Activated CD4-positive, alpha-beta memory T cell treated with anti-CD3 and anti-CD28 coated beads, Interleukin-2, amount 10 ng/mL, durations not matched to agents 7 days and 5 days (primary cell): ENCODE measurements at regions not wholly inside any gene's neighbourhood (a gene's known extent, or its start where the extent isn't known, plus 50 kb on each side); places are given as distances from the start of the nearest gene placed in this dataset.

Experiments
- CTCF ChIA-PET: fragments of 350-600 bp; sonication (Branson Sonifier 250); formaldehyde crosslinking; loops from one replicate; lab custom pipeline; 2021; ENCODE audit warnings: antibody characterized with exemption, inconsistent platforms; lab: Charles Lee
- POLR2A ChIA-PET: fragments of 350-600 bp; sonication (Branson Sonifier 250); formaldehyde crosslinking; loops from one replicate; lab custom pipeline; 2021; ENCODE audit warnings: antibody characterized with exemption; lab: Charles Lee
- DNase-seq: peaks from one replicate; pipeline ENCODE4 v3.0.0-alpha.2; 2020
- H3K27ac Mint-ChIP-seq: one replicate; pipeline ENCODE4 v1.8.0; 2021; ENCODE audit warnings: mild to moderate bottlenecking, mixed read lengths
- H3K27me3 Mint-ChIP-seq: one replicate; pipeline ENCODE4 v1.8.0; 2021; ENCODE audit warnings: mixed read lengths
- H3K36me3 Mint-ChIP-seq: one replicate; pipeline ENCODE4 v1.8.0; 2021; ENCODE audit warnings: low read depth, mixed read lengths
- H3K4me1 Mint-ChIP-seq: one replicate; pipeline ENCODE4 v1.8.0; 2021; ENCODE audit warnings: mixed read lengths
- H3K4me3 Mint-ChIP-seq: one replicate; pipeline ENCODE4 v1.8.0; 2021; ENCODE audit warnings: mild to moderate bottlenecking, mixed read lengths
- H3K9me3 Mint-ChIP-seq: one replicate; pipeline ENCODE4 v1.8.0; 2021; ENCODE audit warnings: mixed read lengths

DNA sequence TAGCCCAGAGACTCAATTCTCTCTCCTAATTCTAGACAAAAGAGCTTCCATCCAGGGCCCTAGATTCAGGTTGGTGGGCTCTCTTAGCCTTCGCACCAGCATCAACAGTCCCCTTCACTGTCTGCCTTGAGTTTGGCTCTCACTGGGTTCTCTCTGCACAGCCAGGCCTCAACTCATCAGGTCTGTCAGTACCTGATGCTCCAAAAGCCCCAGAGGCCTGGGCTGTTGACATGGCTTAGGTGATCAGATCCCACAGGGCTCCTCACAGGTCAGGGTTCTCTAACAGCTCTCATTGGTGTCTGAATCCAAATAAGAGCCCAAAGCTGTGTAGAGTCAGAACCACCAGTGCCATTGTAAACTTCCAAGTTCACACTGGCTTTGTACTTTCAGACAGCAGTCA lies 206.6 kb upstream of the PPP2R3A start:
- Mint-ChIP-seq H3K9me3 (no peaks in the 10 kb centered on the region), H3K27me3 (no peaks in the 10 kb centered on the region), H3K27ac (no peak overlapping the region), H3K36me3 (no peaks in the 10 kb centered on the region), H3K4me1 (no peaks in the 10 kb centered on the region), H3K4me3 (no peak overlapping the region)
- no peak for DNase-seq
- ChIA-PET CTCF (no interaction called here), POLR2A (no interaction called here)

GRCh38 chr3:135759651-135760050 lies 205.9 kb upstream of the PPP2R3A start:
- no peak for DNase-seq
- H3K4me3 Mint-ChIP-seq = no peak overlapping the region
- no peaks in the 10 kb centered on the region for H3K9me3 Mint-ChIP-seq
- H3K4me1 Mint-ChIP-seq = no peaks in the 10 kb centered on the region
- H3K27me3 Mint-ChIP-seq = no peaks in the 10 kb centered on the region
- no peak overlapping the region for H3K27ac Mint-ChIP-seq
- no peaks in the 10 kb centered on the region for H3K36me3 Mint-ChIP-seq
- ChIA-PET CTCF (no interaction called here), POLR2A (no interaction called here)

DNA sequence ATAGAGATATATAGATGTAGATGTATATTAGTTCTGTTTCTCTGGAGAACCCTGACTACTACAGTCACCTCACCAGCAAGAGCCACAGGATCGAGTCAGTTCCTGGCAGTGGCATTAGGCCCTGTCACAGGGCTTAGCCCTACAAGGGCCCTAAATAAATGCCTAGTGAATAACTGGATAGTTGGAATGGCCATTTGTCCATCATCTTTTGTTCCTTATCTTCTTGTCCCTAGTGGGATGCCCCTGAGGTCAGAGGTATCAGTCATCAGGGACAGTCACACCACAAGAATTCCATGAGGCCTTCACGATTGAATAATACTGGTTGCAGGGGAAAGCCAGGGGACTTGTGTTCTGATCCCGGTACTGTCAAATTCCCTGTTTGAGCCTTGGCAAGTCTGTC lies 204.9 kb upstream of the PPP2R3A start:
- ChIA-PET POLR2A (no interaction called here), CTCF (no interaction called here)
- Mint-ChIP-seq H3K27ac (no peak overlapping the region), H3K9me3 (peaks cover under 1% of the 10 kb centered on the region), H3K27me3 (no peaks in the 10 kb centered on the region), H3K4me3 (no peak overlapping the region), H3K36me3 (no peaks in the 10 kb centered on the region), H3K4me1 (no peaks in the 10 kb centered on the region)
- no peak for DNase-seq

DNA sequence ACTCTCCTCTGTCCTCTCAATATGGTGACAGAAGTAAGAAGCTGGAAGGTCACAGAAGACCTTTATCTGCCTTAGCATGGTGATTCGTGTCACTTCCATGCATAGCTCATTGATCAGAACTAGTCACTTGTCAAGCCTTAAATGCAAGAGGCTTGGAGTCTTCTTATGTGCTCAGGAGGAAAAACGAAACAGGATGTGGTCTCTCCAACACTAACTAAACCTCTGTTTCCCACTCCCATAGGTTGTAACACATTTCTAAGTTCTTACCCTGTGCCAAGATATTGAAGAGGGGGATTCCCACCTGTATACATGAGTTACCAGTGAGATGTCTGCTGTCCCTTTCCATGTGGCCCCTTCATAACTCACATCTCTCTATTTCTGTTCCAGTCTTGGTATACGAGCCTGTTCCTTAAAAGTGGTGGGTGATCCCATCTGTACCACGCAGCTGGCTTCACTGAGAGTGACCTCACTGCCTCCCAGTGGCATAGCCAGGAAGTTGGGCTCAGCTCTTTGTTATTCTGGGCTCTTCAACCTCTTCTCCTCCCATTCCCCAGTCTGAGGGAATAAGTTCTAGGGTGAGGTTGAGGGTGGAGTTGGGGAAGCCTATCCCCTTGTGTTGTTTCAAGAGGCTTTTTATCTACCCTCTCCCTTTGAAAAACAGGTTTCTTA lies 203.2 kb upstream of the PPP2R3A start:
- DNase-seq = no peak
- Mint-ChIP-seq H3K4me1 (no peaks in the 10 kb centered on the region), H3K27me3 (no peaks in the 10 kb centered on the region), H3K36me3 (no peaks in the 10 kb centered on the region), H3K27ac (no peak overlapping the region), H3K4me3 (no peak overlapping the region), H3K9me3 (peaks cover 4% of the 10 kb centered on the region)
- ChIA-PET CTCF (no interaction called here), POLR2A (no interaction called here)

- POLR2A ChIA-PET = no interaction called here
- Mint-ChIP-seq H3K36me3 (no peaks in the 10 kb centered on the region), H3K27ac (no peak overlapping the region), H3K9me3 (peaks cover 4% of the 10 kb centered on the region), H3K4me3 (no peak overlapping the region), H3K4me1 (no peaks in the 10 kb centered on the region), H3K27me3 (no peaks in the 10 kb centered on the region)
- DNase-seq = no peak
- CTCF ChIA-PET = no interaction called here
Measured at GRCh38 chr3:135766115-135766514, 199.4 kb upstream of the PPP2R3A start.

GRCh38 chr3:135771760-135772159 lies 193.8 kb upstream of the PPP2R3A start:
- CTCF ChIA-PET = no interaction called here
- POLR2A ChIA-PET = no interaction called here
- Mint-ChIP-seq H3K4me1 (no peaks in the 10 kb centered on the region), H3K36me3 (no peaks in the 10 kb centered on the region), H3K27me3 (no peaks in the 10 kb centered on the region), H3K4me3 (no peak overlapping the region), H3K9me3 (peaks cover 2% of the 10 kb centered on the region), H3K27ac (no peak overlapping the region)
- no peak for DNase-seq

DNA sequence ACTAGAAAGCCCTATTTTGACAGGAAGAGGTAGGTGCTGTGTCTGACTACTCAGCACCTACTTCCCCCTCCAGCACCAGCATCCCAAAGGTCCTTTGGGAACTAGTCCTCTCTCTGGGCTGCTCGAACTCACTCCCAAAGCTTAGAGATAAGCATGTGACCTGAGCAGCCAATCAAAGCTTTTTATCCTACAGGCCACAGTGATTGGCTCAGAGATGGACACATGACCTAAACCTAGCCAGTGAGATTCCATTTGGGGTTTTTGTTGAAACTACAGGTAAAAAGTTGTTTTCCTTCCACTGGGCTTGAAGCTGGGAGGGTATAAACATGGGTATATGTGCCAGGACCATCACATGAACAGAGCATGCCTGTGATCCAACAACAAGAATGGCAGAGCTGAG lies 186.5 kb upstream of the PPP2R3A start:
- H3K4me1 Mint-ChIP-seq = no peaks in the 10 kb centered on the region
- H3K27ac Mint-ChIP-seq = no peak overlapping the region
- H3K9me3 Mint-ChIP-seq = no peaks in the 10 kb centered on the region
- POLR2A ChIA-PET = no interaction called here
- no peaks in the 10 kb centered on the region for H3K27me3 Mint-ChIP-seq
- H3K4me3 Mint-ChIP-seq = no peak overlapping the region
- CTCF ChIA-PET = no interaction called here
- no peak for DNase-seq
- no peaks in the 10 kb centered on the region for H3K36me3 Mint-ChIP-seq

DNA sequence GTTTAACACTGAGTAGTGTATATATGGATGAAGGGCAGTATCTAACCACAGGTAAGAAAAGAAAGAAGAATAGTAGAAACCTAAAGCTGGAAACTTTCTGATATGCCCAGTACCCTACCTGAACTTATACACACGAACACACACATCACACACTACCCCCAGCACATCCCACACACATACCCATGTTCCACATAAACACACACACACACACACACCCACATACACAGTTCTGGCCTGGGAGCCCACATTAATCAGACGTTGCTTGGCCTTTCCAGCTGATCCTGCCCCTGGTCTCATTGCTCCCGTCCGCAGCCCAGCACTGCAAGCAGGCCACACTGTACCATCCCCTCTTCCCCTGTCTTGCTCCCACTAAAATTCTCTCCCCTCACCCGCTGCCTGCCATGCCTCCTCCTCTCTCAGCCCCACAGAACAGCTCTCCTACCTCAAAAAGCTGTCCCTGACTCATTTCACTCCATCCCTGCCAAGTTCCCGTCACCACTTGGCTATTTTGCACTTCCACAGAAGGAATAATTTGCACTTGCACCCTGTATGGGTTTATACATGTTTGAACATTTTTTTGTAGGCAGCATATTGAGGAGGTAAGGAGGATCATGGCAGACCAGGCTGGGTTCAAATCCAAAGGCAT lies 185.8 kb upstream of the PPP2R3A start:
- ChIA-PET POLR2A (no interaction called here), CTCF (no interaction called here)
- no peaks in the 10 kb centered on the region for H3K9me3 Mint-ChIP-seq
- H3K27me3 Mint-ChIP-seq = no peaks in the 10 kb centered on the region
- DNase-seq = no peak
- no peaks in the 10 kb centered on the region for H3K4me1 Mint-ChIP-seq
- H3K27ac Mint-ChIP-seq = no peak overlapping the region
- H3K4me3 Mint-ChIP-seq = no peak overlapping the region
- H3K36me3 Mint-ChIP-seq = no peaks in the 10 kb centered on the region

DNA sequence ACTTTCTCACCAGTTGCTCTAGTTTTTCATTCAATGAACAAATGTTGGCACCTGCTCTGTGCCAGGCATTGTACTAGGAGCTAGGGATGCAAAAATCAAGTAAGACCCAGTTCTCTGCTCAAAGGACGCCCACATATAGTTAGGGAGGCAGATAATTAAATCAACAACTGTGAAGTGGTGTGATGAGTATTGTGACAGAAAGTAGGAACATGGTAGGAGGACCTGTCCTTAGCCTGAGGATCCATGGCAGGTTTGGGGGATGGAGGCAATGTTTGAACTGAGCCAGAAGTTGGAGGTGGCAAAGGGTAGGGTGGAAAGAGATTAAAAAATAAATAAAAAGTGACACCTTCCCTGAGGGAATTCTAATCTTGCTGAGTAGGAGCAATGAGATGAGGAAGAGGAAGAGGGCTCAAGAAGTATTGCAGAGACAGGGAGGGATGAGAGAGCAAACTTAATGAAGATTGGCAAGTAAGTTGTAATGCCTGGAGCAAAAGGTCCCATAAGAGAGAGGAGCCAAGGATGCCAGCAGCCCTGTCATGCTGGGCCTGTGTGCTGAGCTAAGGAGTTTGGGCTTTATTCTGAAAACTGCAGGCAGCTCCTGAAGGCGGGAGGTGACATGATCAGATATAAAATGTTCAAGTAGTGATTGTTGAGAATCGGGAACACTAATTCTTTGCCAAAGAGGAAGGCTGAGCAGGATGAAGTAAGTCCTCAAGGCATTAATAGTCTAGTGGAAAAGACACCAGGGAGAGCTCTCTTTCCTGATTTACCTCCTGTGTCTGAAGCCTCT lies 184.3 kb upstream of the PPP2R3A start:
- no peaks in the 10 kb centered on the region for H3K36me3 Mint-ChIP-seq
- no peaks in the 10 kb centered on the region for H3K9me3 Mint-ChIP-seq
- H3K27me3 Mint-ChIP-seq = no peaks in the 10 kb centered on the region
- CTCF ChIA-PET = no interaction called here
- no peak for DNase-seq
- POLR2A ChIA-PET = no interaction called here
- H3K4me3 Mint-ChIP-seq = no peak overlapping the region
- no peaks in the 10 kb centered on the region for H3K4me1 Mint-ChIP-seq
- H3K27ac Mint-ChIP-seq = no peak overlapping the region

DNA sequence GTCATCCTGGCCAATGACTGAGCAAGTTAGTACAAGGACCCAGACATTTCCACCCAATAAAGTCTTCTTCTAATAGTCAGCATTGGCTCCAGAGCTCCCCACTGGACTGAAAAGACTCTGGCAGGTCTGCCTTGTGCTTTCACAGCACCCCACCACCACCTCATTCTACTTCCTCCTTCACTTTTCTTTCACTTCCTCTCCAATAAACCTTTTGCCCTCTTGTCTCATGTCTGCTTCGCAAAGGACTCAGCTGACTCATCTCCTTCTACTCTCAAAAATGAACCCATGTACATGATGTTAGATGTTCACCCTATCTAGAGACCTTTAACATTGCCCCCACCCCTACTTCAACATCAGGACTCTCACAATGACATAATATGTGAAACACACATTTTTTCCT lies 181.0 kb upstream of the PPP2R3A start:
- Mint-ChIP-seq H3K4me1 (no peaks in the 10 kb centered on the region), H3K27me3 (no peaks in the 10 kb centered on the region), H3K4me3 (no peak overlapping the region), H3K27ac (no peak overlapping the region), H3K36me3 (no peaks in the 10 kb centered on the region), H3K9me3 (no peaks in the 10 kb centered on the region)
- ChIA-PET CTCF (no interaction called here), POLR2A (no interaction called here)
- no peak for DNase-seq

DNA sequence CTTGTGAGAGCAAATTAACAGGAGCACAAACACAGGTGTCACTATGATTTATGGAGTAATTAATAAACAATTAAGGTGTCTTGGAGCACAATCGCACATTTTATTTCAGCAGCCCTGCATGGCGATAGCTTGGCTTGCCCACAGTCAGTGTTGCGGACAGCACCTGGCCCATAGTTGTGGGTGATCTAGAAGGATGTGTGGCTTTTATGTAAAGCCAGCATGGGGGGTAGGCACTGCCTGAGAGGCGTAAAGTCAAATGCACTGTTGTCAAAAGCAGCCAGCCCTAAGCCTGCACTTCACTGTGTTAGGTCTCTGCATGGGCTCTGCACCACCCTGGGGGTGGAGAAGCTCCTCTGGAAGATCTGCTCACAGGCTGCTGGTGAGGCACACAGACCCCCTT lies 177.4 kb upstream of the PPP2R3A start:
- Mint-ChIP-seq H3K9me3 (peaks cover 2% of the 10 kb centered on the region), H3K4me3 (no peak overlapping the region), H3K36me3 (no peaks in the 10 kb centered on the region), H3K4me1 (no peaks in the 10 kb centered on the region), H3K27ac (no peak overlapping the region), H3K27me3 (no peaks in the 10 kb centered on the region)
- no peak for DNase-seq
- ChIA-PET CTCF (no interaction called here), POLR2A (no interaction called here)

DNA sequence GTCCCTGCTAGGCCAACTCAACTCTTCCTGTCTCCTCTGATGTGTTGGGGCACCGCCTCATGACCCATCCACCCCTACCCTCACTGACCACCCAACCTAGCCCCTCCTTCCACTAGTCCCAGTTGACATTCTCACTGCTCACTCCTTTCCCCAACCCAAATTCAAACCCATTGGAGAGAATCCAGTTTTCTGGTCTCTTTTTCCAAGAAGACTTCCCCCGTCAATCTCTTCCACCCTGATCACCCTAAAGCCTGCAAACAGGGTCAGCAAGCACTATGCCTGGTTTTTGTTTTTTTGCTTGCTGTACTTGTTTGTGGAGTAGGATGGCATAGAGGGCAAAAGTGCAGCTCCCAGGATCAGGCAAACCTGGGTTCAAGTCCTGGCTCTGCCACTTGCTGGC lies 176.6 kb upstream of the PPP2R3A start:
- no peak for DNase-seq
- H3K36me3 Mint-ChIP-seq = no peaks in the 10 kb centered on the region
- H3K4me1 Mint-ChIP-seq = no peaks in the 10 kb centered on the region
- H3K4me3 Mint-ChIP-seq = no peak overlapping the region
- no peaks in the 10 kb centered on the region for H3K27me3 Mint-ChIP-seq
- H3K27ac Mint-ChIP-seq = no peak overlapping the region
- ChIA-PET POLR2A (no interaction called here), CTCF (no interaction called here)
- peaks cover 2% of the 10 kb centered on the region for H3K9me3 Mint-ChIP-seq

- POLR2A ChIA-PET = no interaction called here
- Mint-ChIP-seq H3K36me3 (no peaks in the 10 kb centered on the region), H3K27me3 (no peaks in the 10 kb centered on the region), H3K4me1 (no peaks in the 10 kb centered on the region), H3K4me3 (no peak overlapping the region), H3K9me3 (peaks cover 2% of the 10 kb centered on the region), H3K27ac (no peak overlapping the region)
- CTCF ChIA-PET = interaction anchor here (0.5 kb wide), 1 partner anchor 1007 kb away, joined by 3 read pairs; no protein-coding TSS in a partner anchor
- DNase-seq = no peak
Measured at GRCh38 chr3:135792174-135792573, 173.4 kb upstream of the PPP2R3A start.
